ENCODE measurements at regions not wholly inside any gene's neighbourhood (a gene's known extent, or its start where the extent isn't known, plus 50 kb on each side); places are given as distances from the start of the nearest gene placed in this dataset.

DNA sequence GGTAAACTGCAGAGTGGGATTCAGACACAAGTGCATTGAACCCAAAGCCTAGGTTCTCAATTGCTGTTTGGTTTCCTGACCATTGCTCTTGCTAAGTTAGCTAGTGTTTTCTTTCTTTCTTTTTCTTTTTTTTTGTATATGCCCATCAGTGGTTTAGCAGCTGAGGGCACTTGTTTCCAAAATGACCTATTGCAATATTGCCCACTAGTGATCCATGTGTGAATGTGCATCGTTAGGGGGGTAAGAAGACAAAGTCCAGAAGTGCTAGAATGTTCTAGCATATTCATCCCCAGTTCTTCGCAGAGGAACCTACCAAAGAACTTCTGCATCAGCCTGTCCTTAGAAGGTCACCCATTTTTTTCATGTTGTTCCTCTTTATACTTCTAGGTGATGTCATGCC, 252.8 kb upstream of the GPR26 start:
- DNase-seq (no peak), ATAC-seq (ENCODE audit: poor library complexity) (no peak)
- Histone ChIP-seq H3K4me3 (ENCODE audit: low read length) (no peak overlapping the region), H3K27me3 (ENCODE audit: control insufficient read depth in 1 of 2, insufficient read depth in 2 of 2, low read length in 2 of 2) (peaks cover 7 to 9% of the 10 kb centered on the region in 2 experiments), H3K27ac (ENCODE audit: low read depth in 1 of 2, low read length in 2 of 2) (no peak overlapping the region), H3K4me1 (ENCODE audit: insufficient read depth, low read length) (no peaks in the 10 kb centered on the region), H3K9me3 (ENCODE audit: control insufficient read depth in 1 of 2, insufficient read depth in 1 of 2, low read length in 2 of 2) (no peaks in the 10 kb centered on the region), H3K36me3 (ENCODE audit: insufficient read depth, low read length) (no peaks in the 10 kb centered on the region)
- Mint-ChIP-seq H3K4me3 (no peak overlapping the region), H3K27ac (no peak overlapping the region), H3K27me3 (peaks cover 13% of the 10 kb centered on the region), H3K9me3 (no peaks in the 10 kb centered on the region), H3K4me1 (ENCODE audit: low read depth) (no peaks in the 10 kb centered on the region), H3K36me3 (ENCODE audit: low read depth) (no peaks in the 10 kb centered on the region)
- ChIA-PET CTCF (no interaction called here), POLR2A (no interaction called here)
- TF ChIP-seq, protein P1, sequence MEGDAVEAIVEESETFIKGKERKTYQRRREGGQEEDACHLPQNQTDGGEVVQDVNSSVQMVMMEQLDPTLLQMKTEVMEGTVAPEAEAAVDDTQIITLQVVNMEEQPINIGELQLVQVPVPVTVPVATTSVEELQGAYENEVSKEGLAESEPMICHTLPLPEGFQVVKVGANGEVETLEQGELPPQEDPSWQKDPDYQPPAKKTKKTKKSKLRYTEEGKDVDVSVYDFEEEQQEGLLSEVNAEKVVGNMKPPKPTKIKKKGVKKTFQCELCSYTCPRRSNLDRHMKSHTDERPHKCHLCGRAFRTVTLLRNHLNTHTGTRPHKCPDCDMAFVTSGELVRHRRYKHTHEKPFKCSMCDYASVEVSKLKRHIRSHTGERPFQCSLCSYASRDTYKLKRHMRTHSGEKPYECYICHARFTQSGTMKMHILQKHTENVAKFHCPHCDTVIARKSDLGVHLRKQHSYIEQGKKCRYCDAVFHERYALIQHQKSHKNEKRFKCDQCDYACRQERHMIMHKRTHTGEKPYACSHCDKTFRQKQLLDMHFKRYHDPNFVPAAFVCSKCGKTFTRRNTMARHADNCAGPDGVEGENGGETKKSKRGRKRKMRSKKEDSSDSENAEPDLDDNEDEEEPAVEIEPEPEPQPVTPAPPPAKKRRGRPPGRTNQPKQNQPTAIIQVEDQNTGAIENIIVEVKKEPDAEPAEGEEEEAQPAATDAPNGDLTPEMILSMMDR (IDR thresholded peaks at IDR 0.05): no peak
- intact Hi-C loops (cut with DNase I, micrococcal nuclease): no loop called here

- Mint-ChIP-seq H3K27ac (no peak overlapping the region), H3K4me3 (no peak overlapping the region), H3K9me3 (no peaks in the 10 kb centered on the region), H3K4me1 (ENCODE audit: low read depth) (no peaks in the 10 kb centered on the region), H3K27me3 (peaks cover 18% of the 10 kb centered on the region), H3K36me3 (ENCODE audit: low read depth) (no peaks in the 10 kb centered on the region)
- Histone ChIP-seq H3K4me1 (ENCODE audit: insufficient read depth, low read length) (no peaks in the 10 kb centered on the region), H3K9me3 (ENCODE audit: control insufficient read depth in 1 of 2, insufficient read depth in 1 of 2, low read length in 2 of 2) (no peaks in the 10 kb centered on the region), H3K27ac (ENCODE audit: low read depth in 1 of 2, low read length in 2 of 2) (no peak overlapping the region), H3K36me3 (ENCODE audit: insufficient read depth, low read length) (no peaks in the 10 kb centered on the region), H3K27me3 (ENCODE audit: control insufficient read depth in 1 of 2, insufficient read depth in 2 of 2, low read length in 2 of 2) (peaks cover 7 to 12% of the 10 kb centered on the region in 2 experiments), H3K4me3 (ENCODE audit: low read length) (no peak overlapping the region)
- TF ChIP-seq, protein P1 (IDR thresholded peaks at IDR 0.05): no peak
- intact Hi-C loops (cut with DNase I, micrococcal nuclease): no loop called here
- no peak for DNase-seq
- CTCF ChIA-PET: interaction anchor here (1.2 kb wide), 1 partner anchor 186 kb away, joined by 3 read pairs; no protein-coding TSS in a partner anchor
- POLR2A ChIA-PET: no interaction called here
- ATAC-seq (ENCODE audit: poor library complexity): no peak
Observed at GRCh38 chr10:123415523-123415922, 250.6 kb upstream of the GPR26 start.

DNA sequence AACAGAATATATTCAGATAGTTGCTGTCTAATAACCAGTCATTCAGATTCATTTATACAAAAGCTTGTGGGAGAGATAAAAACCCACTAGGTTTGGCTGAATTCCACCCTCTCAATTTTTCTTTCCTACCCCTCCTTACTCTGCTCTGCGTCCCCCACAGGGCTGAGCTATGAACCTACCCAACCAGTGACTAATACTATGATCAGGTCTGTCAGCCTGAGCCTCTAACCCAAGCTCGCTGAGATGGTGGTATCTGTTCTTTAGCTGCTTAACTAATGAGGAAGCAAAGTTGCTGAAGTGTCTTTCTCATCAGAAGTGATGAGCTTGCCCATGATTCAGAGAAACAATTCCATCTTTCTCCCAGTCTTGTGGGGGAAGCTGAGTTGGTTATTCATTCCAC, 248.7 kb upstream of the GPR26 start:
- CTCF ChIA-PET: no interaction called here

More for the DNA sequence above, 248.7 kb upstream of the GPR26 start:
- Histone ChIP-seq H3K4me3 (ENCODE audit: low read length) (no peak overlapping the region), H3K27me3 (ENCODE audit: control insufficient read depth in 1 of 2, insufficient read depth in 2 of 2, low read length in 2 of 2) (peaks cover 7 to 12% of the 10 kb centered on the region in 2 experiments), H3K9me3 (ENCODE audit: control insufficient read depth in 1 of 2, insufficient read depth in 1 of 2, low read length in 2 of 2) (no peaks in the 10 kb centered on the region), H3K36me3 (ENCODE audit: insufficient read depth, low read length) (no peaks in the 10 kb centered on the region), H3K27ac (ENCODE audit: low read depth in 1 of 2, low read length in 2 of 2) (no peak overlapping the region), H3K4me1 (ENCODE audit: insufficient read depth, low read length) (no peaks in the 10 kb centered on the region)
- Mint-ChIP-seq H3K27ac (no peak overlapping the region), H3K27me3 (peaks cover 18% of the 10 kb centered on the region), H3K4me3 (no peak overlapping the region), H3K4me1 (ENCODE audit: low read depth) (no peaks in the 10 kb centered on the region), H3K36me3 (ENCODE audit: low read depth) (no peaks in the 10 kb centered on the region), H3K9me3 (no peaks in the 10 kb centered on the region)
- POLR2A ChIA-PET: no interaction called here
- no peak for ATAC-seq (ENCODE audit: poor library complexity)
- TF ChIP-seq, protein P1 (IDR thresholded peaks at IDR 0.05): no peak
- intact Hi-C loops (cut with DNase I, micrococcal nuclease): no loop called here
- no peak for DNase-seq
